HG03045 (cell line): ENCODE measurements at regions not wholly inside any gene's neighbourhood (a gene's known extent, or its start where the extent isn't known, plus 50 kb on each side); places are given as distances from the start of the nearest gene placed in this dataset.

Experiments
- ATAC-seq: cut with Tn5 transposase; IDR thresholded peaks from one replicate; pipeline ENCODE4 v1.9.1; 2021; ENCODE audit warnings: mild to moderate bottlenecking, moderate library complexity; ENCODE audit not compliant: unreplicated experiment

GRCh38 chr5:135220394-135221186, 178.4 kb downstream of the MACROH2A1 start:
- no peak for ATAC-seq

DNA sequence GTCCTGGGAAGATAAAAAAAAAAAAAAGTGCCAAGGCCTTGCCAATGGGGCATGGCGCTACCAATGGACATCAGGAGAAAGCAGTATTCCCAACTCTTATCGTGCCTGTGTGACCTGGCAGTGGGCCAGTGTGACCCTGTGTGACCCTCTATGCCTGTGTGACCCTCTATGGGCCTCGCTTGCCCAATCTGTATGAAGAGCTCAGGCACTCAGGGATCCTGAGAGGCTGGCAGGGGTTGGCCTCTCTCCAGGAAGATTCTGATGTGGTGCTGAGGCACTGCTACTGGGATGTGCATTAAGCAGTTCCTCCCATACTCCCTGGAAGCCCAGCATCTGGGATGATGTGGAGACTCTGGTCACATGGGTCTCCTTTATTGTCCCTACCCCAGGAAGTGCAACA, 179.2 kb downstream of the MACROH2A1 start:
- ATAC-seq: no peak

GRCh38 chr5:135218790-135219568, 180.1 kb downstream of the MACROH2A1 start:
- no peak for ATAC-seq

- no peak for ATAC-seq
These were observed 180.6 kb downstream of the MACROH2A1 start for GRCh38 chr5:135218486-135218755.

- ATAC-seq: no peak
These were observed 181.2 kb downstream of the MACROH2A1 start for GRCh38 chr5:135217669-135218485.

- no peak for ATAC-seq
These were observed 182.3 kb downstream of the MACROH2A1 start for GRCh38 chr5:135216471-135217343.

DNA sequence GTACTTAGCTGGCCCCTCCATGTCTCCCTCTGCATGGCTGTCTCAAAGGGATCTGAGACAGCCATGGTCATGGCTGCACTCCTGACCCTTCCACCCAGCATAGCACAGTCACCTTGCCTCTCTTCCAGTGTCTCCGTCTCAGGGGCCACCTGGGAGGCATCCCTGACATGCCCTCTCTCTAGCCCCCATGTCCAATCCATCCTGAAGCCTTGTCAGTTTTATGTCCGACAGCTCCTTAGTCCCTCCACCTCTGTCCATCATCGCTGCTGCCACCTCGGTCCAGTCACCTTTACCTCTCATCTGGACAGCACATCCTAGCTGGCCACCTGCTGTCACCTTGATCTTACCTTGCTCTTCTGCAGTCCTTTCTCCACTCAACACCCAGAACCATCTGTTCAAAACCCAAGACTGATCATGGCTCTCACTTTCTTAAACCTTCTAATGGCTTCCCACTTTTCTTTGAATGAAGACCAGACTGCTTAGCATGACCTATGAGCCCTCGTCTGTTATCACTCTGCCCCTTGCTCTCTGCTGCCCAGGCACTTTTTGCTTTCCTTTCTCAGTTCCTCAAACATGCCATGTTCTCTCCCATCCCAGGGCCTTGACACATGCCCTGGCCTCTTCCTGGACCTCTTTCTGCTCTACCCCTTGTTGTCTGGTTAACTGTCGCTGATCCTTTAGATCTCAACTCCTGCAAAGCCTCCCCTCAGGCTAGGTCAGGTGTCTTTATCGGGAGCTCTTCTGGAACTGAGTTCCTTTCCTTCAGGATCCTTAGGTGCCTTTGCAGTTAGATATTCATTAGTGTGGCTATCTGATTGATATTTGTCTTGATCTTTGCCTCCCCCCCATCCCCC, 181.8 kb upstream of the PITX1 start:
- no peak for ATAC-seq

DNA sequence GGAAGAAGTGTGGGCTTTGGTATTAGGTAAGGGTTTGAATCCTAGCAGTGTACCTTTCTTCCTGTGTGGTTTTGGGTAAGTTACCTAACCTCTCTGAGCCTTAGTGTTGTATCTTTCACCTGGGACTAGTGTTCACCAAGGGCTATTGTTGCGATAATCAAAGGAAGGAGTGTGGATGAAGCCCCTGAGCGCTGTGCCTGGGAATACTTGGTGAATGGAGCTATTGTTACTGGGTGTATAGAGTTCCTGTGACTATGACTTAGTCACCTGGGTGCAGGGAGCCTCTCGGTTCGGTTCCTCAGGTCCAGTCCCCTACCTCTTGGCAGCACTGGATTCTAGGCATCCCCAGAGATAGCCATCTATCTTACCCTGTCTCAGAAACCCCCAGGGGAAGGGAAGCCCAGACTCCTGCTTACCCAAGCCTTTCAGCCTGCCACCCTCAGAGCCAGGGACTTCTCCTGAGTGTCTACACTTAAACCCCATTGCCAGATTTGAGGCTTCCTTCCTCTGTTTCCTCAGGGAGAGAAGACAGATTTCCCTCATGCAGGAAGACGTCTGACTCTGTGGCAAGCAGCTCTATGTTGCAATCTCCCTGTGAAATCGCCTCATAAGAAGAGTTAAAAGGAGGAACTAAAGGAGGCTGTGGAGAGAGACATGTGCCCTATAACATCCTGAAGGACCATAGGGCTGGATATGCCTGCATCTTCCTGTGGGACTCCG, 181.0 kb upstream of the PITX1 start:
- ATAC-seq: no peak

DNA sequence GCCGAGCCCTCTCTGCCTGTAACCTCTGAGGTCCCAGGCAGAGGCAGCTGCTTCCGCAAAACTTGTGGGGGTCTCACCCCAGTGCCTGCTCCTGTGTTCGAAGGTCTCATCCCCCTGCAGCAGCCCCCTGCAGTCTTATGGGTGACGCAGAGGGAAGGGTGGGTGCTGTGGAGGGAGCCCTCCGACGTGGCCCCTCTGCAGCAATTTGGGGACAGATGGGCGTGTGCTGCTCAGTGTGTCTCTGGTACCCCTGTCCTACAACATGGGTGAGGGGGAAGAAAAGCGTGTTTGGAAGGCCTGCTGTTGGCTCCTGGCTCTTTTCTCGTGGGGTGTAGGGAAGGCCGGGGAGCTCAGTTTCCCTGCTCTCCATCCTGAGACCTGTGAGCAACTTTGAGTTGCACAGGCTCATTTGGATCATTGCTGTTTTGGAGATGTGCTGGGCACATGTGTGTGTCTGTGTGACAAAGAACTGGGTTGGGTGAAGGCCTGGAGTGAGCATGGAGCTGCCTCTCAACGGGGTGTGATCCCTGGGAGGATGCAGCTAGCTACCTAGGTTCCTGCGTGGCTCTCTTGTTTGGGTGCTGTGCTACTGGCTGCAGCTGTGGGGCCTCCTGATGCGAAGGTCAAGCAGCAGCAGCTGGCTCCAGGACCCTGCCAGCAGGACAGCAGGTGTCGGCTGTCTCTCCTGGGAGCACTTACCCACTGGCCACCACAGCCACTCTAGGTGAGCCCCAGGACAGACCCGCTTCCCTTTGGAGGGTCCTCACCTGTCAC, 179.6 kb upstream of the PITX1 start:
- no peak for ATAC-seq

DNA sequence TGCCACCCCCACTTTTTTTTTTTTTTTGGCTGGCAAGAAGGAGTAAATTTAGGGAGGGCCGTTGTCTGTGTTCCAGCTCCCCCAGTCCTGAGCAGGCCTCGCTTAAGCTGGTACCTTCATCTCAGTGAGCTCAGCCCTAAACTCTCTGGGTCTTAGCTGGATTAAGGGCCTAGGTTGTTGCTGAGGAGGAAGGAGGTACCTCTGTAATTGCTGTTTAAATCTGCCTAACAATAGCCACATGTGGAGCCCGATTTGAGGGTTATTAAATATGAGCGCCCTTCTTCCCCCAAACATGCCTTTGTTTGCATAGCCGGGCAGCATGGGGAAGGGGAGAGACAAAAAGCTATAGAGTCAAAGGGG, 179.0 kb upstream of the PITX1 start:
- no peak for ATAC-seq

DNA sequence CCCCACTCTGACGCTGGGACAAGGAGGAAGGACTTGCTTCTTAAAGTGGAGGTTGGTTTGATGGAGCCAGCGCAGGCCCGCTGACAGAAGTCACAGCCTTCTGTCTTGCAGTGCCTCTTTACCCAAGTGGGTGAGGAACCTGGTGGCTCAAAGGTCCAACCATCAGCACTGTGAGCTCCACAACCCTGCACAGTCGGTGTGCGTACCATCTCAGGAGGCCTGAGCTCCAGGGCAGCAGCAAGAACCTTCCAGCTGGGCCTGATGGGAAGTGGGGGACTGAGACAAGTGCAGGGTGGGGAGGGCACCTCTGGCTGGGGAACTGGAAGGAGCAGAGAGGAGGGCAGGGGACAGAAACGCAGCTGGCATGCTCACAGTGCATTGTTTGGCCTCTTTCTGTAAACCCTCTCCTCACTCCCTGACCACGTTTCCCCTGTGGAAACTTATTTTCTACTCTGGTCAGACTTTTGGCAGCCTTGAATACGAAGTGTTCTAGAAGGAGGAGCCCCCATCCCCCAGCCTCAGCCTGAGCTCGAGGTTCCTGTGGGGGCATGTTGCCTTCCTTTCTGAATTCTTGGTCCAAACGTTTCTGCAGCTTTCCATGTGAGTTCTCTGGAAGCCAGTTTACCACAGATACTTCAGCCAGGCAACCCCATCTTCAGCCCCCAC, 178.5 kb upstream of the PITX1 start:
- no peak for ATAC-seq

GRCh38 chr5:135211791-135212190, 177.8 kb upstream of the PITX1 start:
- no peak for ATAC-seq

GRCh38 chr5:135211083-135211790, 177.2 kb upstream of the PITX1 start:
- no peak for ATAC-seq

GRCh38 chr5:135210286-135211055, 176.4 kb upstream of the PITX1 start:
- ATAC-seq: no peak

DNA sequence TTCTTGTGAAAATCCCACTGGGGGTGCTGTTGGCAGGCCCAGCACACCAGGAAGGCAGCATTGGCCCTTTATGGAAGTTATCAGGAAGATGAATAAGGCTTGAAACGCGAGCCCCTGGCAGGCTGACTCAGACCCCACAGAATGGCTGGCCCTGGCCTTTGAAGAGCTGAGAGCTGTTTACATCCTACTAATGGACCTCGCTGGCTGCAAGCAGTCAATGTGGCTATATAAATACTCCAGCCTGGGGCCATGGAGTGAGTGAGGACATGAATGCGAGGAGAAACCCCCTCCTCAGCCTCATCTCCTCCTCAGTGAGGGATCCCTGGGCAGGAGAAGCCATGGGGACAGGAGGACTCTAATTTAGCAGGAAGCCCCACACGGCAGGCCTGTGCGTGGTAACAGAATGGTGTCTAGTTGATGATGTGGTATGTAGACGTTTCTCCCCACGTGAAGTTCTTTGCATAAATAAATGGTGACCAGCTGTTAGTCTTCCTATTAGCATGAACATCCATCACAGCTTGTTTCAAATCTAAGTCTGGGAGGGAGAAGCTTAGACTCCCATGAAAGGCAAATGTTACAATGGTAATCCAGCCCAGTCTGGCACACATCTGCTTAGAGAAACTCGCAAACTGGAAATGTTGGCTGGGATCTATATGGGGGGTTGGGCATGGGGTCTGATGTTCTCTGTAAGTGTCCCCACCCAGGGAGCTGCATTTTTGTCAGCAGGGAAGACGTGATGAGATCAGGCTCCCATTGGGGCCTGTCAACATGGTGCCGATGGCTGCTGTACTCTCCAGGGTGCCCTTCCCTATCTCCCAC, 175.1 kb upstream of the PITX1 start:
- ATAC-seq: no peak

DNA sequence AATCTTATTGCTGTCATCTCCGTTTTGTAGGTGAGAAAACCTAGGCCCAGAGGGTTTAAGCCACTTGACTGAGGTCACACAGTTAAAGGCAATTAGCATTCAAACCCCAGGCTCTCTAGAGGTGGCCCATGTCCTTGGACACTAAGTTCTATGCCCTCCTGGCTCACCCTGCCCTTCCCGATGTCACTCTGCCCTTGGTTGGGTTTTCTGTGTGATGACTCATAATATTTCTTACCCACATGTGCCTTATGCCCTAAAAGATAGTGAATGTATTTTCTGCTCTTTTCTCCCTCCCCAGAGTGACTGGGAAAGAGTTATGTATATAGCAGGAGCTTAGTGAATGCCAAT, 174.5 kb upstream of the PITX1 start:
- ATAC-seq: no peak
